ENCODE measurements at regions not wholly inside any gene's neighbourhood (a gene's known extent, or its start where the extent isn't known, plus 50 kb on each side); places are given as distances from the start of the nearest gene placed in this dataset.

DNA sequence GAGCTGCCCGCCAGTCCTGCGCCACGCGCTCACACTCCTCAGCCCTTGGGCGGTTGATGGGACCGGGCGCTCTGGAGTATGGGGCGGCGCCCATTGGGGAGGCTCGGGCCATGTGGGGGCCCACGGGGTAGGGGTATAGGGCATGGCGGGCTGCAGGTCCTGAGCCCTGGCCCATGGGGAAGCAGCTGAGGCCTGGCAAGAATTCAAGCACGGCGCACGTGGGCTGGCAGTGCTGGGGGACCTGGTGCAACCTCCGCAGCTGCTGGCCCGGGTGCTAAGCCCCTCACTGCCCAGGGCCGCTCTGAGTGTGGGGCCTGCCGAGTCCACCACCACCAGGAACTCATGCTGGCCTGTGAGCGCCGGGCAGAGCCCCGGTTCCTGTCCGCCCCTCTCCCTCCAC lies 229.6 kb upstream of the ZNF608 start:
- no peak for TF ChIP-seq TAF1 (IDR thresholded peaks at IDR 0.05; ENCODE audit: borderline replicate concordance, low read depth, low read length)
- TF ChIP-seq IKZF2 (IDR thresholded peaks at IDR 0.05), result no peak
- TF ChIP-seq, protein P1, sequence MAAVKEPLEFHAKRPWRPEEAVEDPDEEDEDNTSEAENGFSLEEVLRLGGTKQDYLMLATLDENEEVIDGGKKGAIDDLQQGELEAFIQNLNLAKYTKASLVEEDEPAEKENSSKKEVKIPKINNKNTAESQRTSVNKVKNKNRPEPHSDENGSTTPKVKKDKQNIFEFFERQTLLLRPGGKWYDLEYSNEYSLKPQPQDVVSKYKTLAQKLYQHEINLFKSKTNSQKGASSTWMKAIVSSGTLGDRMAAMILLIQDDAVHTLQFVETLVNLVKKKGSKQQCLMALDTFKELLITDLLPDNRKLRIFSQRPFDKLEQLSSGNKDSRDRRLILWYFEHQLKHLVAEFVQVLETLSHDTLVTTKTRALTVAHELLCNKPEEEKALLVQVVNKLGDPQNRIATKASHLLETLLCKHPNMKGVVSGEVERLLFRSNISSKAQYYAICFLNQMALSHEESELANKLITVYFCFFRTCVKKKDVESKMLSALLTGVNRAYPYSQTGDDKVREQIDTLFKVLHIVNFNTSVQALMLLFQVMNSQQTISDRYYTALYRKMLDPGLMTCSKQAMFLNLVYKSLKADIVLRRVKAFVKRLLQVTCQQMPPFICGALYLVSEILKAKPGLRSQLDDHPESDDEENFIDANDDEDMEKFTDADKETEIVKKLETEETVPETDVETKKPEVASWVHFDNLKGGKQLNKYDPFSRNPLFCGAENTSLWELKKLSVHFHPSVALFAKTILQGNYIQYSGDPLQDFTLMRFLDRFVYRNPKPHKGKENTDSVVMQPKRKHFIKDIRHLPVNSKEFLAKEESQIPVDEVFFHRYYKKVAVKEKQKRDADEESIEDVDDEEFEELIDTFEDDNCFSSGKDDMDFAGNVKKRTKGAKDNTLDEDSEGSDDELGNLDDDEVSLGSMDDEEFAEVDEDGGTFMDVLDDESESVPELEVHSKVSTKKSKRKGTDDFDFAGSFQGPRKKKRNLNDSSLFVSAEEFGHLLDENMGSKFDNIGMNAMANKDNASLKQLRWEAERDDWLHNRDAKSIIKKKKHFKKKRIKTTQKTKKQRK (IDR thresholded peaks at IDR 0.05; ENCODE audit: low read depth, low read length), result no peak
- TF ChIP-seq FOXM1 (IDR thresholded peaks at IDR 0.05; ENCODE audit: low read depth, low read length), result no peak
- TF ChIP-seq FOXK2 (IDR thresholded peaks at IDR 0.05), result no peak
- no peak for TF ChIP-seq SMAD5 (IDR thresholded peaks at IDR 0.05; ENCODE audit: low read depth)
- TF ChIP-seq, protein P2, sequence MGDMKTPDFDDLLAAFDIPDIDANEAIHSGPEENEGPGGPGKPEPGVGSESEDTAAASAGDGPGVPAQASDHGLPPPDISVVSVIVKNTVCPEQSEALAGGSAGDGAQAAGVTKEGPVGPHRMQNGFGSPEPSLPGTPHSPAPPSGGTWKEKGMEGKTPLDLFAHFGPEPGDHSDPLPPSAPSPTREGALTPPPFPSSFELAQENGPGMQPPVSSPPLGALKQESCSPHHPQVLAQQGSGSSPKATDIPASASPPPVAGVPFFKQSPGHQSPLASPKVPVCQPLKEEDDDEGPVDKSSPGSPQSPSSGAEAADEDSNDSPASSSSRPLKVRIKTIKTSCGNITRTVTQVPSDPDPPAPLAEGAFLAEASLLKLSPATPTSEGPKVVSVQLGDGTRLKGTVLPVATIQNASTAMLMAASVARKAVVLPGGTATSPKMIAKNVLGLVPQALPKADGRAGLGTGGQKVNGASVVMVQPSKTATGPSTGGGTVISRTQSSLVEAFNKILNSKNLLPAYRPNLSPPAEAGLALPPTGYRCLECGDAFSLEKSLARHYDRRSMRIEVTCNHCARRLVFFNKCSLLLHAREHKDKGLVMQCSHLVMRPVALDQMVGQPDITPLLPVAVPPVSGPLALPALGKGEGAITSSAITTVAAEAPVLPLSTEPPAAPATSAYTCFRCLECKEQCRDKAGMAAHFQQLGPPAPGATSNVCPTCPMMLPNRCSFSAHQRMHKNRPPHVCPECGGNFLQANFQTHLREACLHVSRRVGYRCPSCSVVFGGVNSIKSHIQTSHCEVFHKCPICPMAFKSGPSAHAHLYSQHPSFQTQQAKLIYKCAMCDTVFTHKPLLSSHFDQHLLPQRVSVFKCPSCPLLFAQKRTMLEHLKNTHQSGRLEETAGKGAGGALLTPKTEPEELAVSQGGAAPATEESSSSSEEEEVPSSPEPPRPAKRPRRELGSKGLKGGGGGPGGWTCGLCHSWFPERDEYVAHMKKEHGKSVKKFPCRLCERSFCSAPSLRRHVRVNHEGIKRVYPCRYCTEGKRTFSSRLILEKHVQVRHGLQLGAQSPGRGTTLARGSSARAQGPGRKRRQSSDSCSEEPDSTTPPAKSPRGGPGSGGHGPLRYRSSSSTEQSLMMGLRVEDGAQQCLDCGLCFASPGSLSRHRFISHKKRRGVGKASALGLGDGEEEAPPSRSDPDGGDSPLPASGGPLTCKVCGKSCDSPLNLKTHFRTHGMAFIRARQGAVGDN (IDR thresholded peaks at IDR 0.05), result no peak
- TF ChIP-seq HDGF (IDR thresholded peaks at IDR 0.05), result no peak
- no peak for TF ChIP-seq MYB (IDR thresholded peaks at IDR 0.05; ENCODE audit: borderline replicate concordance, low read depth, low read length)
- TF ChIP-seq, protein P3, sequence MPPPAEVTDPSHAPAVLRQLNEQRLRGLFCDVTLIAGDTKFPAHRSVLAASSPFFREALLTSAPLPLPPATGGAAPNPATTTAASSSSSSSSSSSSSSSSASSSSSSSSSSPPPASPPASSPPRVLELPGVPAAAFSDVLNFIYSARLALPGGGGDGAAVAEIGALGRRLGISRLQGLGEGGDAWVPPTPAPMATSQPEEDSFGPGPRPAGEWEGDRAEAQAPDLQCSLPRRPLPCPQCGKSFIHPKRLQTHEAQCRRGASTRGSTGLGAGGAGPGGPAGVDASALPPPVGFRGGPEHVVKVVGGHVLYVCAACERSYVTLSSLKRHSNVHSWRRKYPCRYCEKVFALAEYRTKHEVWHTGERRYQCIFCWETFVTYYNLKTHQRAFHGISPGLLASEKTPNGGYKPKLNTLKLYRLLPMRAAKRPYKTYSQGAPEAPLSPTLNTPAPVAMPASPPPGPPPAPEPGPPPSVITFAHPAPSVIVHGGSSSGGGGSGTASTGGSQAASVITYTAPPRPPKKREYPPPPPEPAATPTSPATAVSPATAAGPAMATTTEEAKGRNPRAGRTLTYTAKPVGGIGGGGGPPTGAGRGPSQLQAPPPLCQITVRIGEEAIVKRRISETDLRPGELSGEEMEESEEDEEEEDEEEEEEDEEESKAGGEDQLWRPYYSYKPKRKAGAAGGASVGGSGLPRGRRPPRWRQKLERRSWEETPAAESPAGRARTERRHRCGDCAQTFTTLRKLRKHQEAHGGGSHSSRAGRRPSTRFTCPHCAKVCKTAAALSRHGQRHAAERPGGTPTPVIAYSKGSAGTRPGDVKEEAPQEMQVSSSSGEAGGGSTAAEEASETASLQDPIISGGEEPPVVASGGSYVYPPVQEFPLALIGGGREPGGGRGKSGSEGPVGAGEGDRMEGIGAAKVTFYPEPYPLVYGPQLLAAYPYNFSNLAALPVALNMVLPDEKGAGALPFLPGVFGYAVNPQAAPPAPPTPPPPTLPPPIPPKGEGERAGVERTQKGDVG (CRISPR knock-in tag; IDR thresholded peaks at IDR 0.05), result no peak
- no peak for TF ChIP-seq CHD1 (IDR thresholded peaks at IDR 0.05; ENCODE audit: low read depth, low read length)
- no peak for TF ChIP-seq SPI1 (IDR thresholded peaks at IDR 0.05; ENCODE audit: borderline replicate concordance, insufficient read depth, low read depth, low read length)
- no peak for TF ChIP-seq ZNF622 (IDR thresholded peaks at IDR 0.05)
- TF ChIP-seq LARP7 (IDR thresholded peaks at IDR 0.05), result no peak
- no peak for TF ChIP-seq NR2C1 (IDR thresholded peaks at IDR 0.05)
- TF ChIP-seq CREB1 (IDR thresholded peaks at IDR 0.05; ENCODE audit: low read depth), result no peak
- TF ChIP-seq PAX5 (IDR thresholded peaks at IDR 0.05; ENCODE audit: borderline replicate concordance, low read depth, low read length), result no peak
- FAIRE-seq (no peak), DNase-seq (ENCODE audit: low read depth, low spot score) (no peak), ATAC-seq (no peak)
- no peak overlapping the region for H3K4me2 ChIP-seq (ENCODE audit: control insufficient read depth, insufficient read depth)
- ChIA-PET SMC1A (ENCODE audit: uncharacterized antibody, unreplicated experiment) (interaction anchor here (1.0 to 1.3 kb wide), 3 partner anchors 26 to 55 kb away, joined by 3 to 4 read pairs (median 3); no protein-coding TSS in a partner anchor), POLR2A (no interaction called here), RAD21 (ENCODE audit: unreplicated experiment) (no interaction called here), CTCF (interaction anchor here (1.3 kb wide), 1 partner anchor 16 kb away, joined by 3 read pairs; no protein-coding TSS in a partner anchor)
- H4K20me1 ChIP-seq (ENCODE audit: control insufficient read depth, insufficient read depth), result no peaks in the 10 kb centered on the region
- H3K9me3 ChIP-seq (replicated peaks; ENCODE audit: control insufficient read depth, insufficient read depth, low read length), result peaks cover 2% of the 10 kb centered on the region; the same call in 1 of the 3 replicates
- intact Hi-C loops (cut with micrococcal nuclease; ENCODE audit: unreplicated experiment), result no loop called here
- H3K27me3 ChIP-seq (replicated peaks in 1 of 2; ENCODE audit: control insufficient read depth in 2 of 2, insufficient read depth in 2 of 2, low read length in 1 of 2), result no peaks in the 10 kb centered on the region
- no peak overlapping the region for H3K4me3 ChIP-seq
- 91% methylated on average over 18 of the region's 23 CpGs for WGBS (ENCODE audit: insufficient coverage, insufficient replicate concordance, low lambda C conversion rate, missing lambda C conversion rate)
- H3K27ac ChIP-seq (ENCODE audit: control insufficient read depth, insufficient read depth), result no peak overlapping the region
- H3K79me2 ChIP-seq (ENCODE audit: control insufficient read depth, insufficient read depth, low read length), result no peaks in the 10 kb centered on the region
- in situ Hi-C loops (cut with MboI), result no loop called here
- H3K36me3 ChIP-seq (ENCODE audit: control insufficient read depth in 2 of 2, insufficient read depth in 2 of 2, low read length in 1 of 2), result no peaks in the 10 kb centered on the region
- H3K4me1 ChIP-seq (ENCODE audit: control insufficient read depth, insufficient read depth, low read length), result peaks cover 6% of the 10 kb centered on the region; the same call in 1 of the 2 replicates
- no peak overlapping the region for H2AFZ ChIP-seq (ENCODE audit: control insufficient read depth, low read depth, low read length)
- no TSS peak for BruUV-seq (replicated peaks)
- H3K9ac ChIP-seq (ENCODE audit: control insufficient read depth, insufficient read depth, low read length), result no peak overlapping the region

All from GM12878 (cell line).